ENCODE measurements at regions not wholly inside any gene's neighbourhood (a gene's known extent, or its start where the extent isn't known, plus 50 kb on each side); places are given as distances from the start of the nearest gene placed in this dataset.
"Not testable (repeated sequence)": the region's sequence is repeated elsewhere in the genome, so short reads cannot be mapped to it uniquely, and the experiment has no call there.

DNA sequence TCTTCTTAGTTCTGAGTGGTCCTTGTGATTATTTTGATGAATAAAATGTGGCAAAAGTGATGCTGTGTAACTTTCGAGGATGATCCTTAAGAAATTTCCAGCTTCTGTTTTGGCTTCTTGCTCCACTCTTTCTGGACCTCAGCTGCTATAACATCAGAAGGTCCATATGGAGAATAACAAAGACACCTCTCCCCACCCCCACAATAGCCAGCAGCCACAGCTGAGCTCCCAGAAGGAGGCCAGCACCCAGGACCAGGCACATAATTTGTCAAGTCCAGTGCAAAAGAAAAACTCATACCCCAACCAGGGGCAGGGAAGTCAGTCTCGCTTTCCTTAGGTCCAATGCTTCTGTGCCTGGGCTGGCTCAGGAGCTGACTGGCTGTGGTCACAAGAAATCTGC is 357.6 kb downstream of the RFC3 start:
- H3K27ac ChIP-seq: no peak overlapping the region
- TF ChIP-seq, protein P1, sequence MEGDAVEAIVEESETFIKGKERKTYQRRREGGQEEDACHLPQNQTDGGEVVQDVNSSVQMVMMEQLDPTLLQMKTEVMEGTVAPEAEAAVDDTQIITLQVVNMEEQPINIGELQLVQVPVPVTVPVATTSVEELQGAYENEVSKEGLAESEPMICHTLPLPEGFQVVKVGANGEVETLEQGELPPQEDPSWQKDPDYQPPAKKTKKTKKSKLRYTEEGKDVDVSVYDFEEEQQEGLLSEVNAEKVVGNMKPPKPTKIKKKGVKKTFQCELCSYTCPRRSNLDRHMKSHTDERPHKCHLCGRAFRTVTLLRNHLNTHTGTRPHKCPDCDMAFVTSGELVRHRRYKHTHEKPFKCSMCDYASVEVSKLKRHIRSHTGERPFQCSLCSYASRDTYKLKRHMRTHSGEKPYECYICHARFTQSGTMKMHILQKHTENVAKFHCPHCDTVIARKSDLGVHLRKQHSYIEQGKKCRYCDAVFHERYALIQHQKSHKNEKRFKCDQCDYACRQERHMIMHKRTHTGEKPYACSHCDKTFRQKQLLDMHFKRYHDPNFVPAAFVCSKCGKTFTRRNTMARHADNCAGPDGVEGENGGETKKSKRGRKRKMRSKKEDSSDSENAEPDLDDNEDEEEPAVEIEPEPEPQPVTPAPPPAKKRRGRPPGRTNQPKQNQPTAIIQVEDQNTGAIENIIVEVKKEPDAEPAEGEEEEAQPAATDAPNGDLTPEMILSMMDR (IDR thresholded peaks at IDR 0.05): no peak
- no peak for TF ChIP-seq ZFX (IDR thresholded peaks at IDR 0.05; ENCODE audit: borderline replicate concordance)

DNA sequence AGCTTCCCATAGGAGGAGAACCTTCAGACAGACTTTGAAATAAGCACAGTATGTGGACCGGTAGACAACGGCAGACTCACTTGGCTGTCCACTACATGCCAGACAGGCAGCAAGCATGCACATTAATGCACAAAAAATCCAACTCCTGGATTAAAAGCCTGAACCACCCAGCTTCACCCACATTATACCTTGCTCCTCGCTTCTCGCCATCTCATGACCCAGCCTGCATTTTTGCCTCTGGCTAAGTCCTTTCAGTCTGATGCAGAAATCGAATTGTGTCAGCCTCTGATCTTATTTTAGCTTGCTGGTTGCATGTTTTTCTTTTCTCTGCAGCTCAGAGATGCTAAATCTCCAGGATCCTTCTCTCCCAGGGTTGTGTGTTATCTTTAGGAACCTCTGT is 358.7 kb downstream of the RFC3 start:
- TF ChIP-seq, protein P1 (IDR thresholded peaks at IDR 0.05): no peak
- TF ChIP-seq ZFX (IDR thresholded peaks at IDR 0.05; ENCODE audit: borderline replicate concordance): no peak
- H3K27ac ChIP-seq: no peak overlapping the region

DNA sequence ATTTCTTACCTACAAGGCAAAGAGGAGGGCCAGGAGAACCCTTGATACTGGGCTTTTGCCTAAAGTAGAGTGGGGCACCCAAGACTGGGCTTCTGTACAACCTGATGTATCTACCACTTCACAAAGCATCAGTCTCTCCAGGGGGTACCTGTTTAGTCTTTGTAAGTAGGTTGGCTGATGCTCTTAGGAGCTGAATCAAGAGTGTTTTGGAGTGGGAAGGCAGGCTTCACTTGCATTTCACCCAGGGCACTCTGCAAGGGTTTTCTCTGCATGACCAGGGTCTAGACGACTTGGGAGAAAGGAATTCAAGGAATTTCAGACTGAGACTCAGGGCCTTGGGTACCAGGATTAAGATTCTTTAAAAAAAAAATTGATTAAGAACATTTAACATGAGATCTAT is 361.5 kb downstream of the RFC3 start:
- TF ChIP-seq, protein P1 (IDR thresholded peaks at IDR 0.05): no peak
- TF ChIP-seq ZFX (IDR thresholded peaks at IDR 0.05; ENCODE audit: borderline replicate concordance): no peak
- H3K27ac ChIP-seq: no peak overlapping the region

DNA sequence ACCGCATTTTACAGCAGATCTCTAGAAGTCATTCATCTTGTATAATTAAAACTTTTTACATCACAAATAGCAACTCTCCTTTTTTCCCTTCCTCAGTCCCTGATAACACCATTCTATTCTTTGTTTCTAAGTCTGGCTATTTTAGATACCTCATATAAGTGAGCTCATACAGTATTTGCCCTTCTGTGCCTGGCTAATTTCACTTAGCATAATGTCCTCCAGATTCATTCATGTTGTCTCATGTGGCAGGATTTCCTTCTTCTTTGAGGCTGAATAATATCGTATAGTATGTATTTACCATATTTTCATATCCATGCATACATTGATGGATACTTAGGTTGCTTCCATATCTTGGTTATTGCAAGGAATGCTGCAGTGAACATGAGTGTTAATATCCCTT is 362.0 kb downstream of the RFC3 start:
- TF ChIP-seq, protein P1 (IDR thresholded peaks at IDR 0.05): no peak
- no peak for TF ChIP-seq ZFX (IDR thresholded peaks at IDR 0.05; ENCODE audit: borderline replicate concordance)
- no peak overlapping the region for H3K27ac ChIP-seq

DNA sequence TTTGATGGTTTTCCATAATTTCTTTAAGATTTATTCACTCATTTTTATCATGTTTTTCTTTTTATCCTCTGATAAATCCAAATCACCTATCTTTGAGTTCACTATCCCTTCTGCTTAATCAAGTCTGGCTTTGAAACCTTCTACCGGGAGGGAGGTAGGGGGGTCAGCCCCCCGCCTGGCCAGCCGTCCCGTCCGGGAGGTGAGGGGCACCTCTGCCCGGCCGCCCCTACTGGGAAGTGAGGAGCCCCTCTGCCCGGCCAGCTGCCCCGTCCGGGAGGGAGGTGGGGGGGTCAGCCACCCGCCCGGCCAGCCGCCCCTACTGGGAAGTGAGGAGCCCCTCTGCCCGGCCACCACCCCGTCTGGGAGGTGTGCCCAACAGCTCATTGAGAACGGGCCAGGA is 363.3 kb downstream of the RFC3 start:
- not testable (repeated sequence) for H3K27ac ChIP-seq

DNA sequence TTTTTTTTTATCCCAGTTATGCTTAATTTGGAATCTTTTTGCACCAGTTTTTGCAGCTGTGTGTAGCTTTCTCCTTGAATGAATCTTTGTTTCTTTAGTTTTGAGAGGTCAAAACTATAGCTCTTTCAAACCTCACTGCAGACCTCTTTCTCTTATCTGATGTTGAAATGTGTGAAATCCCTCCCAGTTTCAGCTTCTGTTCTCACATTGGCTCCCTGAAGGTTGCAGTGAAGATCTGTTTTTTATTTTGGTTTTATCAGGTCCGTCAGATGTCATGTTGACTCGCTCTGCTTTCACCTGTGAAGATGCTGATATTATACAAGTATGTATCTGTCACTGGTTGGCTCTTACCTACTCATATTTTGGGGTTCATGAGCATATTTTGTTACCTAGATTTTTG is 372.0 kb downstream of the RFC3 start:
- no peak for TF ChIP-seq ZFX (IDR thresholded peaks at IDR 0.05; ENCODE audit: borderline replicate concordance)
- TF ChIP-seq, protein P1 (IDR thresholded peaks at IDR 0.05): no peak

DNA sequence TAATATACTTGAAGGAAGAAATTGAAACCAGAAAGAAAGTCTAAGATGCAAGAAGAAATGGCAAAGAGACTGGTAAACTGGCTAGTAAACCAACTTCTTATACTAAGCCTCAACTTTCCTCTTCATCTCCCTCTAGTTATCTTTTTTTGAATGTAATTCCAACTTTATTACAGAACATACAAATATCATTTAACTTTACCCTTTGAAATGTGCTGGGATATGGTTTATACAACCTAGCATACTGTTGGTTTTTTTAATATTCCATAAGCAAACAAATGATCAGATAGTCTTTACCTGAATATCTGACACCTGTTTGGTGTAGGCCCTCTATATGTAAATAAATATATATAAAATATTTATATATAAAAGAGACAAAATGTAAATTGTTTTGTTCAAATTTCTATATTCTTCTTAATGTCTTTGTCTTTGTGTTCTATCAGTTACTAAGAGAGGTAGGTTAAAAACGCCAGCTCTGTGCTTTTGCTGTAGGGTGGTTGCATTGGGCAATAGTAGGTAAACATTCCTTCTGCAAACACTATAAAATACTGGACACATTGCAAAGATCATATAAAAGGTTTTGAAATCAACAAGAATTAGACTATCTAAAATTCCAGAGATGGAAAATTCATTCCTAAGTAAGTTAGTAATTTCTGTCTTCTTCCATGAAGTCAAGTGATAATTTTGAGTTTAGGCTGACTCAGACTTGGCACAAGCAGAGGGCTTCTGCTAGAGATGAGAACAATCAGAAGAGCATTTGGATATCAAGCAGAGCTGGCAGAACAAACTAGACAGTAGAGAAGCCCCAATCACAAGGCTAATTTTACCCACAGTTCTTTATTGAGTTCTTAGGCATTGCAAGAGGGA is 383.3 kb downstream of the RFC3 start:
- TF ChIP-seq, protein P1 (IDR thresholded peaks at IDR 0.05): no peak
- TF ChIP-seq ZFX (IDR thresholded peaks at IDR 0.05; ENCODE audit: borderline replicate concordance): no peak

More for the DNA sequence above, 372.0 kb downstream of the RFC3 start:
- H3K27ac ChIP-seq: no peak overlapping the region

More for the DNA sequence above, 383.3 kb downstream of the RFC3 start:
- H3K27ac ChIP-seq: peak overlapping the region; percentile 92

Measured in 22Rv1 (cell line).